Immature natural killer cell (primary cell): ENCODE measurements at regions not wholly inside any gene's neighbourhood (a gene's known extent, or its start where the extent isn't known, plus 50 kb on each side); places are given as distances from the start of the nearest gene placed in this dataset.

Source experiments
- DNase-seq, 3 donors: peaks; one replicate each; pipeline ENCODE4 v3.0.0; 2022; ENCODE audit warnings: mixed read lengths in 1 of 3
- H3K27ac Mint-ChIP-seq, 6 donors: one replicate each; pipeline ENCODE4 v1.8.0; 2020; ENCODE audit warnings: mixed read lengths in 6 of 6, mild to moderate bottlenecking in 5 of 6, inconsistent platforms in 4 of 6, moderate library complexity in 3 of 6
- H3K27me3 Mint-ChIP-seq, 3 donors: one replicate each; pipeline ENCODE4 v1.8.0; 2020 to 2021; ENCODE audit warnings: low read depth in 3 of 3, mild to moderate bottlenecking in 3 of 3, mixed read lengths in 3 of 3, moderate library complexity in 3 of 3, inconsistent platforms in 1 of 3
- H3K36me3 Mint-ChIP-seq, 3 donors: one replicate each; pipeline ENCODE4 v1.8.0; 2020; ENCODE audit warnings: mixed read lengths in 3 of 3, inconsistent platforms in 2 of 3, mild to moderate bottlenecking in 2 of 3
- H3K4me1 Mint-ChIP-seq, 2 donors: one replicate each; pipeline ENCODE4 v1.8.0; 2020; ENCODE audit warnings: inconsistent platforms in 2 of 2, mild to moderate bottlenecking in 2 of 2, mixed read lengths in 2 of 2, moderate library complexity in 1 of 2
- H3K4me3 Mint-ChIP-seq, 5 donors: one replicate each; pipeline ENCODE4 v1.8.0; 2020; ENCODE audit warnings: mild to moderate bottlenecking in 5 of 5, mixed read lengths in 5 of 5, inconsistent platforms in 3 of 5, moderate library complexity in 3 of 5
- H3K9me3 Mint-ChIP-seq, 6 donors: one replicate each; pipeline ENCODE4 v1.8.0; 2020; ENCODE audit warnings: mild to moderate bottlenecking in 6 of 6, mixed read lengths in 6 of 6, inconsistent platforms in 4 of 6, moderate library complexity in 3 of 6

DNA sequence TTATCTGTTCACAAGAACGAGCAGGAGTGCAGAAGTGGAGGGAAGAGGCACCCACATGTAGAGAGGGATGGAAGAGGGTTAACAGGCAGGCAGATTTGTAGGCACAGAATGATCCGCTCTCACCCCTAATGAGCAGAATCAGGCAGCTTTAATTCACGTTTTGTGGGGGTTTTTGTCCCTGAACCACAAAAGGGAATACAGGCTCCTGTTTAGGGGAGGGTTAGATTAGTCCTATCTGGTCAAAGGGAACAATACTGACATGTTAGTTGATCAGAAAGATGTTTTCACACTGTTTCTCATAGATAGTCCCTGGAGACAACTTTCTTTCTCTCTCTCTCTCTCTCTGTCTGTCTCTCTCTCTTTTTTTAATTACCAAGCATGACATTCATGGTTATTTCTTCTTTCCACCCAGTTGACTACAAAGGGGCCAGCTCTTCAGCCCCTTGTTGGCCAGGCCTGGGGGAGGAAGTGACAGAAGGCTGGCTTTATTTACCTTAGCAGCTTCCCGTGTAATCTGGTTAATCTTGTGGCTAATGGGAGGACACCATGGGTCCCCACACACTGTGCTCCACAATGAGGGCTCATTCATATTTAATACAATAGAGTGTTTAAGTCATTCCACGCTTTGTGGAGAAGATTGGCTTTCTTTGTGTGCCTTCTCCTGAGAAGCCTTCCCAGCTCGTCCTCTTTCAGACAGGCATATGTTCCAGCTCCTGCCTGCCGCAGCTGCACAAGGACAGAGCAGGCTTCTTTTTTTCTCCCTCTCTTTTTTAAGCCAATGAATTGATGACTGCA, 958.8 kb downstream of the TFAP2A start:
- H3K4me3 Mint-ChIP-seq: no peak overlapping the region
- peaks cover 0 to 21% (median 6%) of the 10 kb centered on the region in 6 donors for H3K9me3 Mint-ChIP-seq
- H3K36me3 Mint-ChIP-seq: no peaks in the 10 kb centered on the region
- no peaks in the 10 kb centered on the region for H3K27me3 Mint-ChIP-seq
- no peak for DNase-seq
- H3K27ac Mint-ChIP-seq: no peak overlapping the region
- no peaks in the 10 kb centered on the region for H3K4me1 Mint-ChIP-seq

DNA sequence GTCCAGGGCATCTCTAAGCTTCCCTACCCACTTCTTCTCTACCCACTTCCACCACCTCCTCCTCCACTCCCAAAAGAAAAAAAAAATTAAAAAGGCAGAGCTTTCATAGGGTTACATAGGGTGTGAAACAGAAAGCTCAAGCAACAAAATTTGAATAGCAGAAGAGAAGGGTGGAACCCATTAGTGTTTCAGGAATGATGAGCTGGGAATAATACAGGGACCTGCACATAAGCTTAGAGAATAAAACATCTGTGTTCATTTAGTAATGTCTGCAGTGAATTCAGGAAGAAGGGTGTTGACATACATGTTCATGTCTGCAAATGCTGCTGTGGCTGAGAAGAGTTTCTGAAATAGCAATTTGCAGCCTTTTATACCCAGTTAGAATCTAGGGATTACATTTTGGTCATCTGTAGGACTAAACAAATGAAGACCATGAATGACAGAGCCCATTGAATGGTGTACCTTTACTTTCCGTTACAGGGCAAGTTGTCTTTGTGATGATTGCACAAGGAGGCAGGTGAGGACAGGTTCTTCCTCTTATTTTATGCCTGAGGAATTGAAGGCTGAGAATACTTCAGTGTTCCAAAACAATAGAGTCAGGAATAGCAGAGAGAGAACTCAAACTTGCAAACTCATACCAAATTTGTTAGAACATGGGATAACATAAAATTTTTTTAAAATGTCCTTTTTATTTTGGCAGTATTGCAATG, 975.1 kb downstream of the TFAP2A start:
- no peak overlapping the region for H3K27ac Mint-ChIP-seq
- H3K4me3 Mint-ChIP-seq: no peak overlapping the region
- H3K9me3 Mint-ChIP-seq: peaks cover 9 to 35% (median 19%) of the 10 kb centered on the region in 6 donors
- peaks cover 0 to 3% (median 1%) of the 10 kb centered on the region in 3 donors for H3K36me3 Mint-ChIP-seq
- no peaks in the 10 kb centered on the region for H3K4me1 Mint-ChIP-seq
- H3K27me3 Mint-ChIP-seq: no peaks in the 10 kb centered on the region
- DNase-seq: no peak

DNA sequence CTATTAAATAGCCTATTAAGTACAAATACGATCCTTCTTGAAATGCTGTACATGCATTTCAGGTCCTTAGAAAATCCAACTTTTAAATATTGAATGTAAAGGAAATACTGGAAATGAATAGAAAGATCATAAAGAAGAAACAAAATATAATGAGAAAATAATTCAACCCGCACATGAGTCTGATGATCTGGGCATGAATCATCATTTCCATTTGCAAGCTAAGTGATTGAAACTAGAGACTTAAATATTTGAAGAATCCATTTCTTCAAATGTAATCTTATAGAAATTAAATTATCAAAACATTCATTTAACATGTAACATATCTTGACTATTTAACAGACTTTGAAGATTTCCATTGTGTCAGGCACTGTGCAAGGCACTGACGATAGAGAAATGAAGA, 977.0 kb downstream of the TFAP2A start:
- no peak overlapping the region for H3K4me3 Mint-ChIP-seq
- no peaks in the 10 kb centered on the region for H3K4me1 Mint-ChIP-seq
- H3K36me3 Mint-ChIP-seq: no peaks in the 10 kb centered on the region
- DNase-seq: no peak
- H3K9me3 Mint-ChIP-seq: peaks cover 6 to 26% (median 16%) of the 10 kb centered on the region in 6 donors
- no peaks in the 10 kb centered on the region for H3K27me3 Mint-ChIP-seq
- no peak overlapping the region for H3K27ac Mint-ChIP-seq

DNA sequence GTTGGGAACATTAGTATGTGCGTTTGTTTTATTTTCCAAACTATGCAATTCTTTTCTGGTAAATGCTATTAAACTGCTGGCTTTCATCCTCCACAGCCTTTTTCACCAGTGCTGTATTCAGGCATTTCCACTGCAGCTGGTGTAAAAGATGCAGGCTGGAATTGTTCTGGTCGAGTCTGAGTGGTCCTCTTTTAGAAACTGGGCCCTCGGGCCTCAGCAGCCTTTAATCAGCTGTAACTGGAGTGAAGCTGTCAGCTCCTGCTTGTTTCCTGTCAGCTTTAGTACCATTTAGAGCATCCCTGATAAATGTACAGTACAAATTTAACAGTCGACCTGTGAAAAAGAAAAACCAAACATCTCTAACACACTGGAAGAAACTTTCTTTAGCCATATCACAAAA, 979.6 kb downstream of the TFAP2A start:
- no peak for DNase-seq
- Mint-ChIP-seq H3K4me1 (no peaks in the 10 kb centered on the region), H3K4me3 (no peak overlapping the region), H3K27me3 (peaks cover 0 to 2% (median 0%) of the 10 kb centered on the region in 3 donors), H3K27ac (no peak overlapping the region), H3K9me3 (peaks cover 4 to 31% (median 10%) of the 10 kb centered on the region in 6 donors), H3K36me3 (no peaks in the 10 kb centered on the region)

DNA sequence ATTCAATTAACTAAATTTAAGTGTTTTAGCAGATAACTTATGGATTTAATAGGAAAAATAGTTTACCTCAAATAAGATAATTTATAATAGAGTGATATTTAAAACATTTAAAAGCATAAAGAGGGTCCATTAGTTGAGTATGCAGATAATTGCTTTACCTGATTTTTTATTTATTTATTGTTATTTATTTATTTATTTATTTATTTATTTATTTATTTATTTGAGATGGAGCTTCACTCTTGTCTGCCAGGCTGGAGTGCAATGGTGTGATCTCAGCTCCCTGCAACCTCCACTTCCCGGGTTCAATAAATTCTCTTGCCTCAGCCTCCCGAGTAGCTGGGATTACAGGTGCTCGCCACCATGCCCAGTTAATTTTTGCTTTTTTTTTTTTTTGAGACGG, 982.9 kb downstream of the TFAP2A start:
- no peak for DNase-seq
- Mint-ChIP-seq H3K4me3 (no peak overlapping the region), H3K4me1 (no peaks in the 10 kb centered on the region), H3K27ac (no peak overlapping the region), H3K9me3 (peaks cover 7 to 26% (median 10%) of the 10 kb centered on the region in 6 donors), H3K36me3 (no peaks in the 10 kb centered on the region), H3K27me3 (peaks cover 0 to 2% (median 0%) of the 10 kb centered on the region in 3 donors)

DNA sequence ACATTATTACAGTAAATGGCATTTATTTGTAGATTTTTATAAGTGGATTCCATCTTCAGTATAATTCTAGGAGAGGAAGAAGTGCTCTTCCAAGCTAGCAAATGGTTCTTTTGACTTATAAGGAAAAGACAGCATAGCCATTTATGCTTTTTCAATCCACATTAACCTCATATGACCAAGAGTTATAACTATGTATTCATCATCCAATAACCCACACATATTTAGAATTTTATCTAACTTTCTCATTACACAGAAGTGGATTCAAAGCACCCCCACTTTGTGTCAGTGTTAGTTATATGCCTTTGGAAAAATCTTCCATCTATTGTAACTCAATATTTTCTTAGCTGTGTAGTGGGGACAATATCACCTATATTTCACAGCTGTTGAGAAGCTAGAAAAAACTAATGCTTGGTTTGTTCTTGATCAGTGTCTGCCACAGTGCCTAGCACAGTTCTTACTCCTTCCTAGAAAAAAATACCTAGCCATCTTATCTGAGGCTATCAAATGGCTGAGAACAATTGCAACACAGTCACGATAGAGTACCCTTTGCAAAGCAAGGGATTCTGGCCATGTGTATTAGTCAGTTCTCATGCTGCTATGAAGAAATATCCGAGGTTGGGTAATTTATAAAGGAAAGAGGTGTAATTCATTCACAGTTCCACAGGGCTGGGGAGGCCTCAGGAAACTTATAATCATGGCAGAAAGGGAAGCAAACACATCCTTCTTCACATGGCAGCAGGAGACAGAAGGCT, 986.3 kb downstream of the TFAP2A start:
- Mint-ChIP-seq H3K4me1 (no peaks in the 10 kb centered on the region), H3K36me3 (no peaks in the 10 kb centered on the region), H3K9me3 (peaks cover 2 to 32% (median 12%) of the 10 kb centered on the region in 6 donors), H3K27ac (no peak overlapping the region), H3K4me3 (no peak overlapping the region), H3K27me3 (peaks cover 0 to 2% (median 0%) of the 10 kb centered on the region in 3 donors)
- DNase-seq: no peak

DNA sequence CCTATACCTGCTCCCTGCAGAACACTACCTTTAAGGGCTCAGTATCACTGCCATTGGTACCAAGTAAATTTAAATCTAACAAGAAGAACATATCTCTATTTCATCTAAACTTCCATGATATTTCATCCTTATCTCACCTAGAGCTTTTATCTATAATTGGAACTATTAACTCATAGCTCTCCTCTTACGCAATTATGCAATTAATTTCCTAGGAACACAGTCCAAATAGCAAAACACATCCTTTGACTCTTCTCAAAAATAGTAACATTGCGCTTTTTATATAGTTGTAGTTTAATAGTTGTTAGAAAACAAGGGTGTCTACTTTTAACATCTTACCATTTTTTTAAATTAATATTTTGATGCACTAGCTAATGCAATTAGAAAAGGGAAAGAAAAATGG, 986.8 kb upstream of the SLC35B3 start:
- Mint-ChIP-seq H3K4me3 (no peak overlapping the region), H3K36me3 (no peaks in the 10 kb centered on the region), H3K4me1 (no peaks in the 10 kb centered on the region), H3K27me3 (no peaks in the 10 kb centered on the region), H3K9me3 (peaks cover 2 to 21% (median 10%) of the 10 kb centered on the region in 6 donors), H3K27ac (no peak overlapping the region)
- DNase-seq: no peak

DNA sequence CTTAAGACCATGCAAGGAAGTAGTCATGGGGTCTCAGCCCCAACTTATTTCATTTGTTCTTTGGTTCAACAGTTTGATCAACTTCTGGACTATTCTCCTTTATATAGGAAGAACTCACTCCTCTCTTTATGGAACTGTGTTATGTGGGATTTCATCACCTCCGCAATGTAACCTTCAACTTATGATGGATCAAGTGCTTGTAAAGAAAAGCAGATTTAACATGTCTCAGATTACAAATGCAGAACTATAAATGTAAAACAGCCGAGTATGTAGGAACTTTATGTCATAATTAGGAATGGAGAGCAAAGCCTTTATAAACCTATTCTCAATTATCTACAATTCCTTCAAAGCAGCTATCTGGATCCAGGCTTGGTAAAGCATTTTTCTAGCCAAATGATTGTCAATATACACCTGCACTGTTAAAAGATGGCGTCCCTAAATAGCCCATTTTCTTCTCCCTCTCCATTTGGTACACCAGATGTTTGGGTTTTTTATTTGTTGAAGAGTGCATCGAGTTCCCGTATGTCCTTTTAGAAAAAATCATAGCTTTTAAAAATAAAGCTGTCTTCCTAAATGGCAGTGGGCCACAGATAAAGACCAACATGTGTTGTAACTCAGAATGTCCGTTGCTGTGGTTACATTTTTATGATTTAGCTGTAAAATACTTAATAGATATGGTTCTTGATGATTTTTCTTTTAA, 985.1 kb upstream of the SLC35B3 start:
- Mint-ChIP-seq H3K9me3 (peaks cover 4 to 23% (median 7%) of the 10 kb centered on the region in 6 donors), H3K4me3 (no peak overlapping the region), H3K27me3 (no peaks in the 10 kb centered on the region), H3K36me3 (no peaks in the 10 kb centered on the region), H3K27ac (no peak overlapping the region), H3K4me1 (no peaks in the 10 kb centered on the region)
- no peak for DNase-seq

DNA sequence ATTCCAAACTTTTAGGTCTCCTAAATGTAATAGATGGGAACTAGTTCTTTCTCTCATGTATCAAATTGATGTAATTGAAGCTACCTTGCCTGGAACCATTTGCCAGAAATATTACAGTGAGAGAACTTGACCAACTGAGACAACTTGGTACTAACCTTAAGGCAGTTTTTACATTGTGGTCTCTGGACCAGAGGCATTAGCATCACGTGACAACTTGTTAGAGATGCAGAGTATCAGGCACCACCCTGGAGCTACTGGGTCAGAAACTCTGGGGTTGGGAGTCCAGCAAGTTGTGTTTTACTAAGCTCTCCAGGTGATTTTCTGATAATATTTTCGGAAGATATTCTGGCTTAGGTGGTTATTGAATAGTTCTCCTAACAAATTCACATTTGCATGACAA, 982.1 kb upstream of the SLC35B3 start:
- no peaks in the 10 kb centered on the region for H3K4me1 Mint-ChIP-seq
- H3K27ac Mint-ChIP-seq: no peak overlapping the region
- H3K9me3 Mint-ChIP-seq: peaks cover 1 to 30% (median 7%) of the 10 kb centered on the region in 6 donors
- DNase-seq: no peak
- no peak overlapping the region for H3K4me3 Mint-ChIP-seq
- no peaks in the 10 kb centered on the region for H3K27me3 Mint-ChIP-seq
- no peaks in the 10 kb centered on the region for H3K36me3 Mint-ChIP-seq

DNA sequence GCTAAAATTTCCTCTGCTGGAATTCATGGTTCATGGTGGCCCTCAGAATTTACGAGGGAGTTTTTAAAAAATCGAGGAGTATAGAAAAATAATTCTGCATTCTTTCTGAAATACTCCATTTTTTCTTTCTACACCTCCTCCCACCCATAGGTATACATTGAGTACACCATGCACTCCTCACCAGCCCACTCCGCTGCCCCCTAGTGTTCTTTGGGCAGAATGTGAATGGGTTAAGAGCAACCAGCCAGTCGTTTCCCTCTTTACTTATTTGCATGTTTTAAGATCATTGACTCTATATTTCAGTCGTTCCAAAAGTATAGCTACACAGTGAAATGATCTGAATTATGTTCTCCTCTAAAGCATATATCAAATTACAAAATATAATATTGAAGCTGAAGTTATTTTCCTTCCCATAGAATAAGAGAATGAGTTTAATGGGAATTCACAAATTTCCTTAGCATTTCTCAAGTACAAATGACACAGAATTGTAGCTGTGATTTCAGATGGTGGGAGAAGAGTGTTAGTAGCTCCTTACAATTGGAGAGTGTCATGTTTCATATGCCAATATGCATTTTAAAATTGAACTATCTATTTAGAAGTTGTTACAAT, 977.7 kb upstream of the SLC35B3 start:
- H3K27me3 Mint-ChIP-seq: no peaks in the 10 kb centered on the region
- no peak for DNase-seq
- H3K27ac Mint-ChIP-seq: no peak overlapping the region

DNA sequence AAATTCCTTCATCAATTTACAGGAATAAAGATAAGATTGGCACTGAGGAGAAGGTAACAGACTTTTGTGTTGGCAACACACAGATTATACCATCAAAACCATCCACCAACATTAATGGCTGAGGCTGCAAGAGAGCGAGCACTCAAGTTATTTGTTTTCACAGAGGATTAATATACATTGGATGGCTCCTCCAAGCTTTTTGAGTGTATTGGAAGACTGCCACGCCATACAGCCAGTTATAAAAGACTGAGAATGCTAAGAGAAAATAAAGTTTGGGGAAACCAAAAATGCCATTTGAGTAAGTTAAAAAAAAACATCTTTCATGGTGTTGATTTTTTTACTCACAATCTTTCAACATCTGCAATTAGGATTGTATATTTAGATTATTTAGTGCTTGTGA, 973.8 kb upstream of the SLC35B3 start:
- H3K36me3 Mint-ChIP-seq: no peaks in the 10 kb centered on the region
- no peaks in the 10 kb centered on the region for H3K4me1 Mint-ChIP-seq
- DNase-seq: no peak
- H3K27ac Mint-ChIP-seq: no peak overlapping the region
- peaks cover 0 to 24% (median 8%) of the 10 kb centered on the region in 6 donors for H3K9me3 Mint-ChIP-seq
- H3K27me3 Mint-ChIP-seq: peaks cover 0 to 1% (median 0%) of the 10 kb centered on the region in 3 donors
- H3K4me3 Mint-ChIP-seq: no peak overlapping the region

More for the DNA sequence above, 977.7 kb upstream of the SLC35B3 start:
- H3K9me3 Mint-ChIP-seq: peaks cover 1 to 30% (median 3%) of the 10 kb centered on the region in 6 donors
- no peaks in the 10 kb centered on the region for H3K36me3 Mint-ChIP-seq
- no peak overlapping the region for H3K4me3 Mint-ChIP-seq
- no peaks in the 10 kb centered on the region for H3K4me1 Mint-ChIP-seq

DNA sequence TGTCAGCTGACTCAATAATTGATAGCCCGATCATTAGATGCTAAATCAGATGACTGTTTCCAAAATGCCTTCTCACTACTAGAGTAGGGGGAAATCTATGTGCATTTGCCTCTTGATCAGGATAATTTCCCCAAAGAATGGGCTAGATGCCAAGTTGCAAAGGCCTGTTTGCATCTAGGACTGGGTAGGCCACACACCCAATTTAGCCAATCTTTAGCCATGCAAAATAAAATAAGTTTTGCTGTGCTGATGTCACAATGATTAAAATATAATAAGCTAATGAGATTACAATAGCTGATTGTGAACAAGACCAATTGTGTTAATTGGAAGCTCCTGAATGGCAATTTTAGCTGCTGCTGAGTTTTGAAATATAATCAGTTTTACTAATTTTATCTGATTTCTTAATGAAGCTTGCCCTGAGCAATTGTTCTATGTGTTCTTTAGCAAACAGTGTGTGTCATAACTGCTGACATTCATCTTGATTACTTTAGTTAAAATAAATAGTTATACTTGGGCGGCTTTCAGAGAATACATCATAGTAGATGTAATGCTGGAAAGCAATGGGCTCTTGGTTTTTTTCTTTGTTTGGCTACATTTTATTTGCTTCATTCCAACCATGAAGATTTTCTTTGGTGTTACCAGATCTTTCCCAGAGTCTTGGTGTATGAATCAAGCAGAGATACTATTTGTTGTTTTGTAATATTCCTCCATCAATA, 973.2 kb upstream of the SLC35B3 start:
- Mint-ChIP-seq H3K36me3 (no peaks in the 10 kb centered on the region), H3K9me3 (peaks cover 0 to 22% (median 8%) of the 10 kb centered on the region in 6 donors), H3K27me3 (peaks cover 0 to 1% (median 0%) of the 10 kb centered on the region in 3 donors), H3K4me3 (no peak overlapping the region), H3K4me1 (no peaks in the 10 kb centered on the region), H3K27ac (no peak overlapping the region)
- DNase-seq: no peak

DNA sequence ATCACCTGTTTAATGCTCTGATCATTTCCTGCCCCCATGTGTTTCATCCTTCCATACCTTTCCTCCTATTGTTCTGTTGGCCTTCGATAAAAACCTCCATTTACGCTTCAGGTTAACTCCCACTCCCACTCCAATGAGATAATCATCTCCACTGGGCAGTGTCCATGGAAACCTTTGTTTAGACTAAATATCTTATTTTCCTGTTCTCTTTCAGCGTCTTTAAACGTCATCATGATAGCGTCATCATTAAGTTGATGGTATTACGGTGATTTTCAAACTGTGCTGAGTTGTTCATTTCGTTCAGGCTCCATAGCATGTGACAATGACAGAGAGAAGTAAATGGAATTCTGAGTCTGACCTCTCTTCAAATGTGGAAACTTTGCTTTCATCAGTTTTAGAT, 970.5 kb upstream of the SLC35B3 start:
- H3K36me3 Mint-ChIP-seq: no peaks in the 10 kb centered on the region
- DNase-seq: no peak

More for the DNA sequence above, 970.5 kb upstream of the SLC35B3 start:
- Mint-ChIP-seq H3K27me3 (peaks cover 0 to 1% (median 0%) of the 10 kb centered on the region in 3 donors), H3K4me1 (no peaks in the 10 kb centered on the region), H3K4me3 (no peak overlapping the region), H3K27ac (no peak overlapping the region), H3K9me3 (peaks cover 0 to 25% (median 9%) of the 10 kb centered on the region in 6 donors)
